HG03196 (cell line): ENCODE measurements at regions not wholly inside any gene's neighbourhood (a gene's known extent, or its start where the extent isn't known, plus 50 kb on each side); places are given as distances from the start of the nearest gene placed in this dataset.
"Not testable (repeated sequence)": the region's sequence is repeated elsewhere in the genome, so short reads cannot be mapped to it uniquely, and the experiment has no call there.

Experiments
- ATAC-seq: cut with Tn5 transposase; IDR thresholded peaks from one replicate; pipeline ENCODE4 v1.9.1; 2021; ENCODE audit not compliant: unreplicated experiment

GRCh38 chr18:6521803-6522418 is 107.2 kb upstream of the L3MBTL4 start:
- ATAC-seq = peak; percentile 68

DNA sequence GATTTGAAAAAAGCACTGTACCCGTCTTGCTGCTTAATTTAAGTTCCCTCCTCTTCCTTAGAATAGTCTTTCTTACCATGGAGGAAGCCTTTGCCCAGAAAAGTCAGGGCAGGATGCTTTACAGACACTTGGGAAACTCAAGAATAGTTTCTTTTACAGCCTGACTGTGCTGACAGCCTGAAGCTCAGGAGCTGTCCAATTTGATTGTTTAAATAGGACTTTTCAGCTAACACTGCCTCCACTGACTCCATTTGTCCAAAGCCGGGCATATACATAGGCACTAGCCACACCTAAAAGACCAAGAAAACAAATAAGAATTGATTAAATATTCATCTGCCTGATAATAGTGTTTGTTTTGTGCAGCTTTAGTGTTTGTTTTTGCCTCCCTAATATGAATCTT is 110.9 kb upstream of the L3MBTL4 start:
- no peak for ATAC-seq

- no peak for ATAC-seq
These were observed 122.8 kb upstream of the L3MBTL4 start for GRCh38 chr18:6537475-6537874.

DNA sequence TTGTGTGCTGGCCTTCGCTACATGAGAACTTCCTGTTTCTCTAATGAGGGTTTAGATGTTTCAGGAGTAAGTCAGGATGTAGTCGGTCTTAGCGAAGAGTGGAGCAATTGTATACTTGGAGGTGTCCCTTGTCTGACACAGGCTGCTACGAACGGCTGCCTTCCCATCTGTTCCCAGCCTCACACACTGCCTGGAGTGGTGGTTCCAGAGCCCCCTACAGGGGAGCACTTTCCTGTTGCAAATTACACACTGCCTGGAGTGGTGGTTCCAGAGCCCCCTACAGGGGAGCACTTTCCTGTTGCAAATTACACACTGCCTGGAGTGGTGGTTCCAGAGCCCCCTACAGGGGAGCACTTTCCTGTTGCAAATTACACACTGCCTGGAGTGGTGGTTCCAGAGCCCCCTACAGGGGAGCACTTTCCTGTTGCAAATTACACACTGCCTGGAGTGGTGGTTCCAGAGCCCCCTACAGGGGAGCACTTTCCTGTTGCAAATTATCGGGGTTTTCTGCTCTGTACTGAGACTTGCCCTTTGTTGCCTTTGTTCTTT is 126.5 kb upstream of the L3MBTL4 start:
- ATAC-seq = not testable (repeated sequence)

DNA sequence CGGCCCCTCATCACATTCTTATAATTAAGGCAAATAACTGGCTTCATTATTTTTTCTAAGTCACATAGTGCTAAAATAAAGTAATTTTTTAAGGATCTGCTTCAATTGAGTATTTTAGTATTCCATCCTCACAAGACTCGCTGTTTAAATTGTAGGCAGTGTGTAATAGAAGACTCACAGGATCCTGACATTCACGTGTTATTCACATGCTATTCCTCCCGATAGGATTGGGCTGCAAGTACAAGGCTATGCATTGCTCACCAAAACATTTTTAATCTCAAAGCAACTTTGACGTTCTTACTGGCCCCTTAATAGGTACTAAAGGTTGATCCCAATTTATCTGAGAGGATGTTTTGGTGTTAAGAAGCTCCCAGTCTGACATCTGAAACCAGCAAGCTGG is 127.6 kb upstream of the L3MBTL4 start:
- no peak for ATAC-seq

GRCh38 chr18:6543330-6543908 is 128.7 kb upstream of the L3MBTL4 start:
- ATAC-seq = no peak

DNA sequence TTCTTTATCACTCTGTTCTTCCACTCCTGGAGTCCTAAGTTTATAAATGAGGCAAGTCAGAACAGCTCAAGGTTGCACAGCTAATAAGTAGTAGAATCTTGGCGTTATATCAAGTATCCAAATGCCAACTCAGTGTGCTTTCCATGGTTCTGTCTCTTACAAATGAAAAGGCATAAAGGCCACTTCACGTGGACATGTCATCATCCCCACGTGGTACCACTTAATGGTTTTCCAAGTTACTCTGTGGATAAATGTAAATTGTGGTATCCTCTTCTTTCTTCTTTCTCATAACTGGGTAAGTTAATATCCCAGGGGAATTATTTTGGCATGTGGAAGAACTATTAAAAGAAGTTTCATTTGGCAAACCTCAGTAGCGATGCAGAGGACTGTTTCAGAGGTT is 131.5 kb upstream of the L3MBTL4 start:
- no peak for ATAC-seq

GRCh38 chr18:6547476-6547875 is 132.8 kb upstream of the L3MBTL4 start:
- no peak for ATAC-seq

DNA sequence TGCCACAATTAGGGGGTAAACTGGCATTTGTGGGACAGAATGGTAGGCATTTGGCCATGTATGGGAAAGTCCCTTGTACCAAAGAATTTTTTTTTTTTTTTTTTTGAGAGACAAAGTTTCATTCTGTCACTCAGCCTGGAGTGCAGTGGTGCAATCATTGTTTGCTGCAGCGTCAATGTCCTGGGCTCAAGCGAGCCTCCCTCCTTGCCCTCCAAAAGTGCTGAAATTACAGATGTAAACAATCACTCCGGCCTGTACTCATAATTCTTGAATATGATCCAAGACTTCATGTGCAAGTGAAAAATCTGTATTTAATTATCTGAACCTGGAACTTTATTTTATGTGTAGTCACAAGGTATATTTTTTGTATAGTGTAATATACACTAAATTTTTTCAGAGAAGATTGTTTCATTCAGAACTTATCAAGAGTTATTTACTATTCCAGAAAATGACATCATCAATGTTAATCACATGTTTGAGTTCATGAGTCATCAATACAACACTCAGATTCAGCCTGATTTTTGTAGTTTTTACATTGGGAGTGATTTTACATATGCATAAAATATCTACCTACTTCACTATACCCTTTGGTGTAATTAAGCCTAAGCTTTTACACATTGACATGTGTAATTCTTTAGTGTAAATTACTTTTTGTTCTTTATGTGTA is 138.7 kb upstream of the L3MBTL4 start:
- no peak for ATAC-seq

GRCh38 chr18:6557057-6557769 is 142.5 kb upstream of the L3MBTL4 start:
- ATAC-seq = no peak

DNA sequence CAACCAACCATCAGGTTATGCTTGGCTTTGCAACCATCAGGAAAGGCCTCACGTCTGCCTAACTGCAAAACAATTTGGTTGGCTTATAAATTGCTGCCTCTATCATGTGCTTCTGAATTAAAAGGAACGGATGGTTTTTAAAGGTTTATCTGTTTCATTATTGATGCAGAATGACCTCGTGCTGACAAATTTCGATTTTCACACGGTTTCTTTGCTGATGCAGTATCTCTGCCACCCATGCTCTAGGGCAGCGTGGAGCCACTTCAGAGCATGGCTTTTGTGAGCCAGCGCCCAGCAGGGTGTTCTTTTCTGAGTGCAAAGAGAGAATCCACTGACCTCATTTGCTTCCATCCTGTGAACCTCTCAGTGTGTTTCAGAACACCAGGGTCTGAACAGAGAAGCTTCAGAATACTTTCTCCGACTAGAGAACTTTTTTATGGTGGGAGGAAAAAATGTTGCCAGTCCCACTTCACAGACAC is 143.1 kb upstream of the L3MBTL4 start:
- no peak for ATAC-seq

GRCh38 chr18:6558446-6559156 is 143.9 kb upstream of the L3MBTL4 start:
- ATAC-seq = no peak

DNA sequence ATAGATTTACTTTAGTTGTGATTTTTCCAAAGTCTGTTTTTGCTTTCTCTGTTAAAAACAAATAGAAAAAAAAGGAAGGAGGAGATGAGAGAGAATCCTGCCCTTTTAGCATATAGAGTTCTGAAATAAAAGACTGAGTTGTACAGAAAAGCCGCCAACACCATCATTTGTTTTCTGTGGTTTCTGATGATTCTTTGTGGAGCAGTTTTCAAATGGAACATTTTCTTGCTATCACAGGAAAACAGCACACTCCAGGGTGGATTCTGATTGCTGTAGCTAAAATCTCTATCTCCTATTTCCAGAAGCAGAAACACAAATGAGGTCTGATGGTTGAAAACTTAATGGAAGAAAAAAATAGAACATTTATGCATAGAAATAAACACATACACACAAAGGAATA is 144.6 kb upstream of the L3MBTL4 start:
- no peak for ATAC-seq

GRCh38 chr18:6561016-6561415 is 146.3 kb upstream of the L3MBTL4 start:
- no peak for ATAC-seq

DNA sequence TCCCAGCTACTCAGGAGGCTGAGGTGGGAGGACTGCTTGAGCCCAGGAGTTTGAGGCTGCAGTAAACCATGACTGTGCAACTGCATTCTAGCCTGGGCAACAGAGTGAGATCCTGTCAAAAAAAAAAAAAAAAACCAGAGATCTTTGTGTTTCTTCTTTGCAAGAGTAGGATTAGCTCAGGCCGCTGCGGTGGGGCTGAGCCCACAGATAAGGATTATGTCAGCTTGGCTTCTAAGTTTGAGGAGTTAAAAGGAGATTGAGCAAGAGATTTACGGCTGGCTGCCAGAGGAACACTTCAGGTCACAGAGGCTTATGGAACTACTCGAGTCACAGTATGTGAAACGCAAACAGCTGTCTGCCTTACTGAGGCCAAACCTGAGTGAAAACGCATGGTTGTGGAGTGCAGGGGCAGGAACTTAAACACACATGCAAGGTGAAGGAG is 146.7 kb upstream of the L3MBTL4 start:
- no peak for ATAC-seq

DNA sequence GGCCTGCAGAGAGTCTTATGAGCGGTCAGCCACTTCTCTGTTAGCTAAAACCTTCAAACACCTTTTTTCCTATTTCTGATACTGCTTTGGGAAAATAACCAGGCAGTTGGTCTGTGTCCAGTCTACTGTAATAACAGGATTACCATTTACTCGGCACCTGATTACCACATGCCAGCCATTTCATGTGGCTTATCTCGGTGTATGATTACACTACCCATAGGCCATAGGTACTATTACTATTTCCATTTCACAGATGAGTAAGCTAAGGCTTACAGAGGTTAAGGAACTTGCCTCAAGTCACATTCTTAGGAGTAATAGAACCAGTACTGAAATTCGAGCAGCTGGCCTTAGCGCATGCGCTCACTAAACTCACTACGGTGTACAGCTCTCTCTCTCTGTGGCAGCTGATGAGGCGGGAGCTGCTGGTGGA is 147.2 kb upstream of the L3MBTL4 start:
- no peak for ATAC-seq

DNA sequence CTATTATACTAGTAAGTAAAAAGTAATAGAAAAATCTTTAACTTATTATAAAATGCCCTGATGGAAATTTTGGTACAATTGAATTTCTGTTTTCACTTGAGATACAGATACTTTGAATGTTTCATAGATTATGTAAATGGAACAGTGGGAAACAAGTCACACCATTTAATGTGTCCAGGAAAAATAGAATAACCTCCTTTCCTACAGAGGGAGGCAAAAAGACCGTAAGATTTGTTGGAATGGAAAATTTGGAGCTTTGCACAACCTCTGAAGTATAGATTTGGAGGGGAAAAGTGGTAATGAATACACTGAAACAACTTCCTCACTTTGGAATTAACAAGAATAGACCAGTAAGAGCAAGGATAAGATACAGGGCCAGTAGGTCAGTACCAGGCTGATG is 149.2 kb upstream of the L3MBTL4 start:
- ATAC-seq = no peak

- ATAC-seq = no peak
These were observed 150.5 kb upstream of the L3MBTL4 start for GRCh38 chr18:6564950-6565814.

DNA sequence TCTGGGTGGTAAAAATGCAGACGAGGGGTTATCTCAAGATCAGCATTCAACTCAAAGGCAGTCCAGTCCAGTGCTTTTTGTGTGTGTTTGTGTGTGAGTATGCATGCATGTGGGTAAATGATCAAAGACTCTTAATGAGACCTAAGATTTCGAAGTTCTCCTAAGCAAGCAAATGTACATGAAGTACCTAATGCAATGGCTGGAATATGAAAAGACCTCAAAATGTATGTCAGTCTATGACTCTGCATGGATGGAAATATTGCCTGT is 151.0 kb upstream of the L3MBTL4 start:
- ATAC-seq = no peak

DNA sequence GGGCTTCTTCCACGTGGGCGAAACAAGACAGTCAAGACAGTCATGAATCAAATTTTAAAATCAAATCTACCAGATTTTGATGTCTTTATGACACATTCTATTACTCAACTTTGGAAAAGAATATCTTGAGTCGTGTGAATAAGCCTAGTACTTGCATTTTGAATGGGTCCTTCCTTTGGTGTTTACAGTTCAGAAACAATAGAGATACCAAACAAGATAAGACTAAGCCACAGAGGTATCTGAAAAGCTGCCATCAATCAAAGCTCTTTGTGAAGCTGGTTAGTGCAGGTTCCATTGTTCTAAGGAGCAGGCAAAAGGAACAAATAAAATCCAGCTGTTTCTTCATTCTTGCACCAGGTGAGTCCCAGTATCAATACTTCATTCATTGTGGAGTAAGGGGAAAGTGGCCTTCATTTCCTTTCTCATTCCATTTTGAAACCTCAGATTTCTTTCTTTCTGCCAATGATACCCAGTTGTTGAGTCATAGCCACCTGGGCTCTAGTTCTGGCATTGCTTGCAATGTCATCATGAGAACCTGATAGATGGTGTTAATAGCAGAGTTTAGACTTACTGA is 151.7 kb upstream of the L3MBTL4 start:
- ATAC-seq = no peak
